ENCODE measurements at regions not wholly inside any gene's neighbourhood (a gene's known extent, or its start where the extent isn't known, plus 50 kb on each side); places are given as distances from the start of the nearest gene placed in this dataset.

DNA sequence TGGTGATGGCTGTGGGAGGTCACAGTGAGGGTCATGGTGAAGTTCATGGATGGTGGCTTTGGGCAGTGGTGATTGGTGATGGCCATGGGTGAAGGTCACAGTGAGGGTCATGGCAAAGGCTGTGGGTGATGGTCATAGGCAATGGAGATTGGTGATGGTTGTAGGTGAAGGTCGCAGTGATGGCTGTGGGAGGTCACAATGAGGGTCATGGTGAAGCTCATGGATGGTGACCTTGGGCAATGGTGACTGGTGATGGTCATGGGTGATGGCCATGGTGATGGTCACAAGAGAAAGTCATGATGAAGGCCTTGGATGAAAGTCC lies 115.6 kb upstream of the IRX4 start:
- TF ChIP-seq, protein P1, sequence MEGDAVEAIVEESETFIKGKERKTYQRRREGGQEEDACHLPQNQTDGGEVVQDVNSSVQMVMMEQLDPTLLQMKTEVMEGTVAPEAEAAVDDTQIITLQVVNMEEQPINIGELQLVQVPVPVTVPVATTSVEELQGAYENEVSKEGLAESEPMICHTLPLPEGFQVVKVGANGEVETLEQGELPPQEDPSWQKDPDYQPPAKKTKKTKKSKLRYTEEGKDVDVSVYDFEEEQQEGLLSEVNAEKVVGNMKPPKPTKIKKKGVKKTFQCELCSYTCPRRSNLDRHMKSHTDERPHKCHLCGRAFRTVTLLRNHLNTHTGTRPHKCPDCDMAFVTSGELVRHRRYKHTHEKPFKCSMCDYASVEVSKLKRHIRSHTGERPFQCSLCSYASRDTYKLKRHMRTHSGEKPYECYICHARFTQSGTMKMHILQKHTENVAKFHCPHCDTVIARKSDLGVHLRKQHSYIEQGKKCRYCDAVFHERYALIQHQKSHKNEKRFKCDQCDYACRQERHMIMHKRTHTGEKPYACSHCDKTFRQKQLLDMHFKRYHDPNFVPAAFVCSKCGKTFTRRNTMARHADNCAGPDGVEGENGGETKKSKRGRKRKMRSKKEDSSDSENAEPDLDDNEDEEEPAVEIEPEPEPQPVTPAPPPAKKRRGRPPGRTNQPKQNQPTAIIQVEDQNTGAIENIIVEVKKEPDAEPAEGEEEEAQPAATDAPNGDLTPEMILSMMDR (IDR thresholded peaks at IDR 0.05; ENCODE audit: low read depth, low read length, poor library complexity, severe bottlenecking), result no peak
- TF ChIP-seq EZH2phosphoT487 (IDR thresholded peaks at IDR 0.05; ENCODE audit: borderline replicate concordance, low read length), result no peak

Data from DOHH2 (cell line).